ENCODE measurements at regions not wholly inside any gene's neighbourhood (a gene's known extent, or its start where the extent isn't known, plus 50 kb on each side); places are given as distances from the start of the nearest gene placed in this dataset.

GRCh38 chr22:42330170-42330569 is 59.7 kb upstream of the TCF20 start:
- no peak for DNase-seq

- no peak for DNase-seq
Measured at GRCh38 chr22:42329504-42329903, 59.1 kb upstream of the TCF20 start.

- no peak for DNase-seq
Measured at GRCh38 chr22:42328784-42329145, 58.3 kb upstream of the TCF20 start.

- no peak for DNase-seq
Measured at GRCh38 chr22:42328130-42328783, 57.8 kb upstream of the TCF20 start.

- DNase-seq, result no peak
Measured at GRCh38 chr22:42327462-42328129, 57.1 kb upstream of the TCF20 start.

- no peak for DNase-seq
Measured at GRCh38 chr22:42326801-42327200, 56.3 kb upstream of the TCF20 start.

GRCh38 chr22:42326301-42326700 is 55.8 kb upstream of the TCF20 start:
- no peak for DNase-seq

GRCh38 chr22:42324990-42325710 is 54.7 kb upstream of the TCF20 start:
- DNase-seq, result peak in 1 of 2 experiments; percentile 17

GRCh38 chr22:42324566-42324965 is 54.1 kb upstream of the TCF20 start:
- DNase-seq, result no peak

GRCh38 chr22:42323971-42324370 is 53.5 kb upstream of the TCF20 start:
- DNase-seq, result no peak

- no peak for DNase-seq
Measured at GRCh38 chr22:42322562-42322926, 52.1 kb upstream of the TCF20 start.

GRCh38 chr22:42321908-42322561 is 51.6 kb upstream of the TCF20 start:
- no peak for DNase-seq

- DNase-seq, result no peak
Measured at GRCh38 chr22:42320443-42321416, 50.3 kb upstream of the TCF20 start.
